ENCODE measurements at regions not wholly inside any gene's neighbourhood (a gene's known extent, or its start where the extent isn't known, plus 50 kb on each side); places are given as distances from the start of the nearest gene placed in this dataset.

DNA sequence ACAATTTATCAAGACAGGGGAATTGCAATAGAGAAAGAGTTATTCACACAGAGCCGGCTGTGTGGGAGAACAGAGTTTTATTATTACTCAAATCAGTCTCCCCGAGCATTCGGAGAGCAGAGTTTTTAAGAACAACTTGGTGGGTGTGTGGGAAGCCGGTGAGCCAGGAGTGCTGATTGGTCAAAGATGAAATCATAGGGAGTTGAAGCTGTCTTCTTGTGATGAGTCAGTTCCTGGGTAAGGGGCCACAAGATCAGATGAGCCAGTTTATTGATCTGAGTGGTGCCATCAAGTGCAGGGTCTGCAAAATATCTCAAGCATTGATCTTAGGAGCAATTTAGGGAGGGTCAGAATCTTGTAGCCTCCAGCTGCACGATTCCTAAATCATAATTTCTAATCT is 50.0 kb upstream of the ECI2 start:
- WGBS = 84% methylated on average over 5 of the region's 5 CpGs
- no peaks in the 10 kb centered on the region for H3K36me3 ChIP-seq
- intact Hi-C loops (cut with DNase I) = no loop called here
- H3K9me3 ChIP-seq = no peaks in the 10 kb centered on the region
- no peaks in the 10 kb centered on the region for H3K27me3 ChIP-seq
- no peak overlapping the region for H3K4me3 ChIP-seq
- DNase-seq (ENCODE audit: extremely low spot score) = no peak
- no peaks in the 10 kb centered on the region for H3K4me1 ChIP-seq
- TF ChIP-seq EP300 (IDR thresholded peaks at IDR 0.05) = no peak
- TF ChIP-seq, protein P1, sequence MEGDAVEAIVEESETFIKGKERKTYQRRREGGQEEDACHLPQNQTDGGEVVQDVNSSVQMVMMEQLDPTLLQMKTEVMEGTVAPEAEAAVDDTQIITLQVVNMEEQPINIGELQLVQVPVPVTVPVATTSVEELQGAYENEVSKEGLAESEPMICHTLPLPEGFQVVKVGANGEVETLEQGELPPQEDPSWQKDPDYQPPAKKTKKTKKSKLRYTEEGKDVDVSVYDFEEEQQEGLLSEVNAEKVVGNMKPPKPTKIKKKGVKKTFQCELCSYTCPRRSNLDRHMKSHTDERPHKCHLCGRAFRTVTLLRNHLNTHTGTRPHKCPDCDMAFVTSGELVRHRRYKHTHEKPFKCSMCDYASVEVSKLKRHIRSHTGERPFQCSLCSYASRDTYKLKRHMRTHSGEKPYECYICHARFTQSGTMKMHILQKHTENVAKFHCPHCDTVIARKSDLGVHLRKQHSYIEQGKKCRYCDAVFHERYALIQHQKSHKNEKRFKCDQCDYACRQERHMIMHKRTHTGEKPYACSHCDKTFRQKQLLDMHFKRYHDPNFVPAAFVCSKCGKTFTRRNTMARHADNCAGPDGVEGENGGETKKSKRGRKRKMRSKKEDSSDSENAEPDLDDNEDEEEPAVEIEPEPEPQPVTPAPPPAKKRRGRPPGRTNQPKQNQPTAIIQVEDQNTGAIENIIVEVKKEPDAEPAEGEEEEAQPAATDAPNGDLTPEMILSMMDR (IDR thresholded peaks at IDR 0.05) = no peak
- TF ChIP-seq POLR2A (IDR thresholded peaks at IDR 0.05; ENCODE audit: low read depth) = no peak
- TF ChIP-seq POLR2AphosphoS5 (IDR thresholded peaks at IDR 0.05) = no peak
- H3K27ac ChIP-seq (replicated peaks in 1 of 4) = no peak overlapping the region

Small RNAs in the stretch of these regions (small RNA-seq; reads per million reads assigned to genes)
- gene AL133393.1 = 0 reads per million in 3 donors
- 30.8 to 55.9 (median 45.2) reads per million in 3 donors for gene RNA5SP202
